HG03432 (cell line): ENCODE measurements at regions not wholly inside any gene's neighbourhood (a gene's known extent, or its start where the extent isn't known, plus 50 kb on each side); places are given as distances from the start of the nearest gene placed in this dataset.

Experiments used
- ATAC-seq: cut with Tn5 transposase; IDR thresholded peaks from one replicate; pipeline ENCODE4 v1.9.1; 2021; ENCODE audit warnings: mild to moderate bottlenecking, moderate library complexity; ENCODE audit not compliant: unreplicated experiment

- no peak for ATAC-seq
Measured at GRCh38 chr15:60093273-60094067, 89.4 kb downstream of the FOXB1 start.

GRCh38 chr15:60095711-60096110, 91.6 kb downstream of the FOXB1 start:
- no peak for ATAC-seq

DNA sequence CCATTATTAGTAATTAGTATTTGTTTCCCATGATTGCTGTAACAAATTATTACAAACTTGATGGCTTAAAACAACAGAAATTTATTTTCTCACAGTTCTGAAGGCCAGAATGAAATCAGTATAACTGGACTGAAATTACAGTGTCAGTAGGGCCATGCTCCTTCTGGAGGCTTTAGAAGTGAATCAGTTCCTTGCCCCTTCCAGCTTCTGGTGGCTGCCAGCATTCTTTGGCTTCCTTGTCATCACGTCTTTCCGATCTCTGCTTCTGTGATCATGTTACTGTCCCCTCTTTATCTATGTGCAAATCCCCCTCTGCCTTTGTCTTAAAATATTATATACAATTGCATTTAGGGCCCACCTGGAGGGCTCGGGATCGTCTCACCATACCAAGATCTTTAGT, 92.0 kb downstream of the FOXB1 start:
- no peak for ATAC-seq

DNA sequence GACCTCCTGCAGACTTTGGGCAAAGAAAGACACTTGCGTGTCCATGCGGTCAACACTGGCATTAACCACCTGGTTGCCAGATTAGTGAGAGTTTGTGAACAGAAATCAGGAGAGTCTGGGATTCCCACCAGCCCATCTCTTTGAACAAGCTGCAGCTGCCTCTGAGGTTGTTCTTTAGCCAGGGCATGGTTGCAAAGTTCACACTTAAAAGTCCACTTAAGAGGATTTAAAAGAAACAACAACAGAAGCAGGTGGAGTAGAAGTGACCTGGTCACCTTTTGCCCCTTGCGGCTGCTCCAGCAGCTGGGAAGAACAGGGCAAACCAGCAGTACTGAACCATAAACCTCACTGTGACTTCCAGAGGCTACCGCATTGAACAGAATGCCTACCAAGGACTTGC, 97.3 kb downstream of the FOXB1 start:
- ATAC-seq = no peak

DNA sequence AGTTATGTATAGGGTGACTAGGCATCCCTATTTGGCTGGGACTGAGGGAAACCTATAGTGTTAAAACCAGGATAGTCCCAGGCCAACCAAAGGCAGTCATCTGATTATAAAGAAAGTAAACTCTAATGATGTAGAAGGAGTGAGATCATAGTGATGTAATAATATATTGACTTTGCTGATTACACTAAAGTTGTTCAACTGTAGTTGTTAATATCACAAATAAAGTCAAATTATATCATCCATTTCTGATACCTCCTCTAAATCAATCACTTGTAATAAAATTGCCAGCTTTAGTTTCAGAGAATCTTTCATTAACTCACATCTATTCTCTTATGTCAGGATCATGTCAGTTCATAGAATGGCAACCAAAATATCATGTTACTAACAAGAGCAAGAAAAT, 98.6 kb downstream of the FOXB1 start:
- no peak for ATAC-seq

- ATAC-seq = no peak
Measured at GRCh38 chr15:60110909-60111308, 106.8 kb downstream of the FOXB1 start.

- no peak for ATAC-seq
Measured at GRCh38 chr15:60115579-60116380, 111.7 kb downstream of the FOXB1 start.

DNA sequence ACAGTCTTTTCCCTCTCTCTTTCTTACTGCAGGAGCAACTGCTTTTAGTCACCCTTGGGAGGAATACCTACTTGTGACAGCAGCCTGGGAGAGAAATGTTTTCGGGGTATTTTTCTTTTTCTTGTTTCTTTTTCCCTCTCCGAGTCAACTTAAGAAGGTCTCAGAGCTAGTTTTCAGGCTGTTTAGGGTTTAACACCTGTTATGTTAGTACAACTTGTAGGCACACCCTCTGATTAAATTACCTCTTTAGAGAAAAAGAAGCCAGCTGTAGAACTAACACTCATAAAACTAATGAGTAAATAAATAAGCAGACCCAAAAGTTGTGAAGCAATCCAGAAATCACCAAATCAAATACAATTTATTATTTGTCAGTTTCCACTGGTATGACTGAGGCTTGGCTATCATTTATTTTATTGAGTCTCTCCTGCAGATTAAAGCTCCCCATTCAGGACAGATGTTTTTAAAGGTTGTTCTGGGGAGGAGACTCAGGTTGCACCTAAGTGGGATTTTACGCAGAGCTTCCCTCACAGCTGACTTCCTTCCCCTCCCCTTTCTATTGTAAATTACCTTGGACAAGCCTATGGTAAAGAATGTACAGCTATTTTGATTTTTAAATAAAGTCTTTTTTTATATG, 112.5 kb downstream of the FOXB1 start:
- ATAC-seq = no peak

- ATAC-seq = no peak
Measured at GRCh38 chr15:60118146-60118545, 114.0 kb downstream of the FOXB1 start.

- no peak for ATAC-seq
Measured at GRCh38 chr15:60118626-60119025, 114.5 kb downstream of the FOXB1 start.

- ATAC-seq = no peak
Measured at GRCh38 chr15:60119101-60119500, 115.0 kb downstream of the FOXB1 start.

- ATAC-seq = no peak
Measured at GRCh38 chr15:60120100-60120499, 116.0 kb downstream of the FOXB1 start.

- no peak for ATAC-seq
Measured at GRCh38 chr15:60121845-60122244, 117.7 kb downstream of the FOXB1 start.

DNA sequence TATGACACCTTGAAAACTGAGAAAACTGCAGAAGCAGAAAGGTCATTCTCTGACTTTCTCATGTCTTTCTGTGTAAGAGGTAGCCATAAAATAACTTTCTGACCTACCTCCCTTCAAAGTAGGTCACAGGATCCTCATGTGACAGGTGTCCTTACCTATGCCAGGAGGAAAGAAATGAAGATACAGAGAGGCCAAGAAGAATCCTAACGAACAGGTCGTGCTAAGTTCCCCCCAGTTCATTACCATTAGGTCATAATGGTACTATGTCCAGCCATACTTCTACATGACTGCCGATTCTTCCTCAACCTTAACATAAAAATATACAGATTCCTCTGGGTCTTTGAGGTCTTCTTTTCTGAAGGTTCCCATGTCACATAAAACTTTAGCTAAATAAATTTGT, 118.6 kb downstream of the FOXB1 start:
- no peak for ATAC-seq

- no peak for ATAC-seq
Measured at GRCh38 chr15:60124460-60125070, 120.5 kb downstream of the FOXB1 start.

- no peak for ATAC-seq
Measured at GRCh38 chr15:60125334-60125733, 121.2 kb downstream of the FOXB1 start.

DNA sequence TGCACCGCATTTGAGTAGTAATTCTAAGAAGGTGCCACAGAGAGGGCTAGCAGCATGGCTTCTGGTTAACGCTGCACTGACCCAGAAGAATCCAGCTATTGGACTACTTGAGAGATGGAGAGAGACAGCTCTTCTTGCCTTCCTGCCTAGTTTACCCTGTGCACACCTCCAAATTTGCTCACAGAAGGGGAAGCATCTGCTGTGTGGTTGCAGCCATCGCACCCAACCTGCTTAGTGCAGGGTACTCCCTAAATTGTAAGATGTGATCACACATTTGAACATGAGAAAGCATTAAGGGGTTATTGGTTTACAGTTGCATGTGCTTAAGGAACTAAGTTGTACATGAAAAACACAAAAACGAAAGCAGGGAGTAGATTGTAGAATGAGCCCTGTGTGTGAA, 122.1 kb downstream of the FOXB1 start:
- no peak for ATAC-seq

DNA sequence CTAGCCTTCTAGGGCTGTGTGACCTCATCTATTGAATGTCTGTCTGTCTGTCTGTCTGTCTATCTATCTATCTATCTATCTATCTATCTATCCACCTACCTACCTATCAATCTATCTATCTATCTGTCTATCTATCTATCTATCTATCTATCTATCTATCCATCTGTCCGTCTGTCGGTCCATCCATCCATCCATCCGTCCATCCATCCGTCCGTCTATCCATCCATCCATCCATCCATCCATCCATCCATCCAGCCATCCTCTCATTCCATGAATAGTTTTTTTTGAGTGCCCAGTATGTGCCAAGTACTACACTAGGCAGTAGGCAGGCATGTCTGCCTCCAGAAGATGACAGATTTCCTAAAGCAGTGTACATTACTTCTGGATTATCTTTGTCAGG, 122.5 kb downstream of the FOXB1 start:
- no peak for ATAC-seq

DNA sequence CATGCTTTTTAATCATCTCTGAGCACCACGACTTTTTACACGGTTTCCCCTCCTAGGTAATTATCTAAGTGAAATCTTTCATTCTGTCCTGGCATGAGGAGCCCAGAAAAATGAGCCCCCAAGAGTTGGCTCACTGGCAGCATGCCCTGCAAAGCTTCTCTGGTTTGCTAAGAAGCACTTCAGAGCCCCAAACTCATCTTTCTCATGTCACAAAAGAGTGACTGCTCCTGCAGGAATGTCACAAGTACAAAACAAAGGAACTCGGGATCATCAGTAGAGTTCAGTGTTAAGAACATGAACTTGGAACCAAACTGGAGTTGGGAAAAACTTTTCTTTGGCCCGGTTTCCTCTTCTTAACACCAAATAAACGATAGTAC, 123.9 kb downstream of the FOXB1 start:
- ATAC-seq = no peak

GRCh38 chr15:60128710-60129109, 124.6 kb downstream of the FOXB1 start:
- no peak for ATAC-seq

DNA sequence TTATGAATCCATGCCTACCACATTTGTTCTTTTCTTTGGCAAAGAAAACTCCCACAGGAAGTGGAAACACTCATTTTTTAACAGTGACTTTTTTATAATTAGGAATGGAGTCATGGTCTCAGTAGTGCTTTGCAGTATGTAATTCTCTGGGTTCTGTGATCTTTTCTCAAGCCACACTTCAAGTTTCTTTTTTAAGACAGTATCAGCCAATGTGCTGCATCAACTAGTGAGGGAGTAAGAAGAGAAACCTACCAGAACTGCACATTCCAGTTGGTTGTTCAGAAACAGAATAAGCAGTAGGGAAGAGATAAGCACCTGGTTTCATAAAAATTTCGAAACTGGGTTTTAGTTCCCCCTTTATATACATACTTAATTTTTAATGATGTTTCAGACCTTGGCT, 126.3 kb downstream of the FOXB1 start:
- no peak for ATAC-seq
